D341Med (cell line): ENCODE measurements at regions not wholly inside any gene's neighbourhood (a gene's known extent, or its start where the extent isn't known, plus 50 kb on each side); places are given as distances from the start of the nearest gene placed in this dataset.
"Not testable (repeated sequence)": the region's sequence is repeated elsewhere in the genome, so short reads cannot be mapped to it uniquely, and the experiment has no call there.

Experiments
- DNase-seq: peaks from one replicate; pipeline ENCODE4 v3.0.0; 2012; ENCODE audit warnings: low spot score

DNA sequence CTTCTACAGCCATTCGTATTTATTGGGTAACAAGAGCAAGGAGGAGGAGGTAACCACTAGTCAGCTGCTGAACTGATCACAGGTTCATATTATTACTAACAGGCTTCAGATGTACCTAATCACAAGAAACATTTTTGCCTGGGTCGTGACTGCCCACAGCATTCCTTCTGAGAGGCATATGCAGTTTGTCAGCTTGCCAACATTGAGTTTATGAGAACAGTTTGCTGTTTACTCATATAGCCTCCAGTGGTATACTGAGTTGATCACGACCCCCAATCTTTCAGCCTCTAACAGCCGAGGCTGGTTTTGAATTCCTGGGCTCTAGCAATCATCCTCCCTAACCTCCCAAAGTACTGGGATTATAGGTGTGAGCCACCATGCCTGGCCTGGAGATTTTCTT is 693.6 kb downstream of the TLE1 start:
- no peak for DNase-seq

DNA sequence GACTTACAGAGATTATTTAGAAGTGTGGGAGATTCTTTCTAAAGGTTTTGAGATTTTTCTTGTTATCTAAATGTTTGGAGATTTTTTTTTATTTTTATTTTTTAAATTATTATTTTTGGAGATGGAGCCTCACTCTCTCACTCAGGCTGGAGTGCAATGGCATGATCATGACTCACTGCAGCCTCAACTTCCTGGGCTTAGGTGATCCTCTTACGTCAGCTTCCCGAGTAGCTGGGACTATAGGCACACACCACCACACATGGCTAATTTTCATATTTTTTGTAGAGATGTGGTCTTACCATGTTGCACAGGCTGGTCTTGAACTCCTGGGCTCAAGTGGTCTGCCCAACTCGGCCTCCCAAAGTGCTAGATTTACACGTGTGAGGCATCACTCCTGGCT is 694.5 kb downstream of the TLE1 start:
- DNase-seq, result no peak

DNA sequence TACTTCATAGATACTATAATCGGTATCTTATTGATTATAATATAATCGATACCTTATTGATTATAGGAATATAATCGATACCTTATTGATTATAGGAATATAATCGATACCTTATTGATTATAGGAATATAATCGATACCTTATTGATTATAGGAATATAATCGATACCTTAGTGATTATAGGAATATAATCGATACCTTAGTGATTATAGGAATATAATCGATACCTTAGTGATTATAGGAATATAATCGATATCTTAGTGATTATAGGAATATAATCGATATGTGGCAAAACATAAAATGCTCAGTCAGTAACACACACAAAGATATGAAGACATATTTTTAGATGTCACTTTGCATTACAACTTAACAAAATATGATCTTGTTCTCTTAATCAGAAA is 703.8 kb downstream of the TLE1 start:
- DNase-seq, result not testable (repeated sequence)

DNA sequence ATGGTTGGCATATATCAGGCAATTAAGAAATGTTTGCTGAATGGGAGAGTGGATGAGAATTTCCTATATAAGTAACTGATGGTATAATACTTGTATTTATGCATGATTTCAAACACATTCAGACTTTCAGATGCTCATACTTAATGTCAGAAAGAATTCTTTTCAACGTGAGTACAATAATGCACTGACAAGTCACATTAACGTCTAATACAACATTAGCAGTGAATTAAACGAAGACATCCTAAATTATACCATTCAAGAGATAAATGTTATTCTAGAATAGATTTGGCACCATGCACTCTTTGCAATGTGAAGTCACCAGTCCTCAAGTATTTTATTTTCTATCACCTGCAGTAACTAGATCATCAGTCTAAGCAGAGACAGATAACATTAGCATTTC is 712.9 kb downstream of the TLE1 start:
- no peak for DNase-seq

DNA sequence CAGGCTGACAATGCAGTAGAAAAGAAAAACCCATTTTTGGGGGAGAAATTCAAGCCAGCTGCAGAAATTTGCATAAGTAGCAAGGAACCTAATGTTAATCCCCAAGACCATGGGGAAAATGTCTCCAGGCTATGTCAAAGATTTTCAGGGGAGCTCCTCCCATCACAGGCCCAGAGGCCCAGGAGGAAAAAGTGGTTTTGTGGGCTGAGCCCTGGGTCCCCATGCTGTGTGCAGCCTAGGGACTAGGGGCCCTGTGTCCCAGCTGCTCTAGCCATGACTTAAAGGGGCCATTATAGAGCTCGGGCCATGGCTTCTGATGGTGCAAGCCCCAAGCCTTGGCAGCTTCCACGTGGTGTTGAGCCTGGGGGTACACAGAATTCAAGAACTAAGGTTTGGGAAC is 719.0 kb downstream of the TLE1 start:
- DNase-seq, result not testable (repeated sequence)

DNA sequence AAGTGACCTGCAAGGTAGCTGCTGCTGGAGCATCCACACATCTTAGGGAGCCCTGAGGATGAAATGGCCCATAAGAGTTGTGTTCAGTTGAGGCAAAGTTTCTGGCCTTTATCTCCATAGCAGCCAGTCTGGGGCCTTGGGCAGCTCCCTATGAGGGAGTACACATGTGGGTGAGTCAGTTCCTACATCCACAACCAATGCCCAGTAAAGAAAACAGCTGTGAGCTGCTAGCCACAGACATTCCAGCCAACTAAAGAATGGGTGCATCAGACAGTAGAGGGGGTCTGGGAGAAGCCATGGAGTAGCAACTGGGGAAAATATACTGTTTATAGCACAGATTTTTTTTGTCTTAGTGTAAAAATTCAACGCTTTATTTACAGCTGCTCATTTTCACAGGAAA is 720.7 kb downstream of the TLE1 start:
- DNase-seq, result no peak

DNA sequence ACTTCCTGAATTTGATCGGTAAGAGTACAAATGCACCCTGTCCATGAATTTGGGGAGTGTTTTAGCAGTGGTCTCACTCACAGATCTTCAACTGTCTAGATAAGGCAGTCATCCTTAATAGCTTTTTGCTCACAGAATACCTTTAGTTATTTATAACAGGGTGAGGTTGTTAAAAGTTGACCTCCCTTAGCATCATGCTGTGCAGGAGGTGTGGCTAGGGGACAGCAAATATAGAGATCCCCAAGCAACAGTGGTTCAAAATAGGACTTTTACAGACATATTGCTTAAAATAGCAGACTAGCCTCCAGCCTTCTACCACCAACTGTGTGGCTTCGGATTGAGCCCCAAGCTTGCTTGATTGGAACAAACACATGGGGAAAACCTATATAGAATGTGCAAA is 724.4 kb downstream of the TLE1 start:
- no peak for DNase-seq

DNA sequence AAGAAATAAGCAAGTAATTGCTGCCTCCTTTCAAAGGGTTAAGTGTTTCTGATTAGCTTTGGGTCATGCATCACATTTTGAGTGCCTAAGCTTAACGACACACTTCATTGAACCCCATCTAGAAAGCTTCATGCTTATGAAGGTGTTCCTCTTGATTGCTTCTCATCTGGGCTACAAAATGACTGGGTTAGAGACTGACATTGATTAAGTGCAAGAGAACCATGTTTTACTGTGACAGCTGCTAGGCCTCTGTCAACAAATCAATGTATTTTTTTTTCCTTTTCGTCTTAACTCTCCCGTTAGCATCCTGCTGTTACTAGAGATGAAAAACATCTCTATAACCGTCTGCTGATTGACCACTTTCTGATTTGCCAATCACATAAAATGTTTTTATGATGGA is 725.0 kb downstream of the TLE1 start:
- no peak for DNase-seq

DNA sequence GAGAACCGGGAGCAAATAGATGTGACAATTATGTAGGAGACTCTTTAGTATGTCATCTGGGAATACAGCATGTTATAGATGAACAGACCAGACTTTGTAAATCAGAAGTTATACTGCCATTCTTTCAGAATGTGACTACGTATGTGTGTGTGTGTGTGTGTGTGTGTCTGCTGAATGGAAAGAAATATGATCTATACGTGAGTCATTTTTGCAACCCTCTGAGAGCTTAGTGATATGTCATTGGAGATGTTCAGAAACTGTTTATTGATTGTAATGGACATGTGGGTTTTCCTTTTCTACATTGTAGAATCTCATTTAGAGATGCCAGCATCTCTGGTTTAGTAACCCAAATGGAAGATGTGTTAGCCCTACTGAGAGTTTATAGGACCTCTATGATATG is 731.5 kb downstream of the TLE1 start:
- no peak for DNase-seq

DNA sequence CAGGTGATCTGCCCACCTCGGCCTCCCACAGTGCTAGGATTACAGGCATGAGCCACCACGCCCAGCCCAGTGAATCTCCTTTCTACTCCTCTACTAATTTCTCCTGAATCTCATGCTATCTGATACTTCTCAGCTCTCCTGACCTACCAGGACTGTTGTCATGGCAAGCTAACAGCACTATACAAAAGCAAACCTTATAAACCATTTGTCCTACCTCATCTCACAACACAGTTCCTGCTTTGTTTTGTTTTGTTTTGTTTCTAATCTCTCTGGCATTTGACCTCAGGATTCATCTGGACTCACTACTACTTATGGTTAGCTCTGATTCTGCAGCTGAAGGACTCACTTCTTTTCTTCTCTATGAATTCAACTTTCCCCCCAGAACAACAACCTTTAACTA is 734.8 kb downstream of the TLE1 start:
- no peak for DNase-seq

DNA sequence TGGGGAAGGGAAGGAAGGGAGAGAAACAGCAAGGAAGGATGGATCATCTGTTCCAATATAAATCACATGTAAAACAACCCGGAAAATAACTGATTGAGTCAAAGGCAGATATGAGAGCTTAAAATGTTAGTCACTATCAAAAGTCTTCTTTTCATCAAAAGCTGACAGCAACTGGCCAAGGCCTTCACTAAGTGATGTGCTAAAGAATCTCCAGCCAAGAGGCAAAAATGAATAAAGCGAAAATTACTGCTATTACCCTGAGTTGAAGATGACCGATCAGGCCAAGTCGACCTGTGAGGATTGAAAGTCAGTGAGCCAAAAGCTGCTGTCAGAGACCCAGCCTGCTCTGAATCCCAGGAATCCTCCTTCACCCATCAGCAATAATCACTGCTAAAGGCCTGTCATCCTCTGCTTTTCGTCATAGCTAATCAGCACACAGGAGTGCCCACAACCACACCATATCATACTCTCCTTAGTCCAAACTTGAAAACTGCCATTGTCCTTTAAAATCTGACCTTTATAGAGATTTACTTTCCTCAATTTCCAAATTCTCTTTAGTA is 736.9 kb downstream of the TLE1 start:
- DNase-seq, result no peak

DNA sequence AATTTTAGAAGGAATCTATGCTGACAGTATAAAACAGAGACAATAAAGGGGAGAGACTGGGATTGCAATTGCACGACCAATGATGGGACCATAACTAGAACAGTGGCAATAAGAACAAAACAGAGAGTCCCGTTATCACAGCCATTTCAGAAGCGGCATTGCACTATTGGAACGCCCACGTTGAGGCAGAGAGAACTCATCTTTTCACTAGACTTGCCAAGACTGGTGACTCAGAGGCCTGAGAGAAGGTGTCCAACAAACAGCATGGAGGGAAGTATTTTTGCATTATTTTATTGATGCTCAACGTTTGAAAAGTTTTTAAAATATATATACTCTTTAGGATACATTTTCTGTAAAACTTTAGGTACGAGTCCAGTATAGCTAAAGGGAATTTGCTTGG is 737.7 kb downstream of the TLE1 start:
- DNase-seq, result no peak

DNA sequence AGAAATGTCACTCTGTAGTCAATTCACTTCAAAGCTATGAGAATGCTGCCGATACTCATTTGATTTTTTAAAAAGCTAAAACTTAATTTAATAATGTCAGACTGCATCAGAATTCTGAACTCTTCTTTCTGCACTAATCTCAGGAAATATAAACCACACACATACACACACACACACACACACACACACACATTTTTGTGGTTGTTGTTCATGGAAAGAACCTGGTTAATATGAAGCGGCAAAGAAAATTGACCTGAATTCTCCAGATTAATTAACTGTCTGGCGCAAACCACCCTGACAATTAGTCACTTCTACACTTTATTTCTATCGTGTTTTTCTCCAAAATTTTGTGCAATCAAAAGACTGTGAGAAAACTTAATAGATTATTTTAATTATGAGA is 740.5 kb downstream of the TLE1 start:
- no peak for DNase-seq

DNA sequence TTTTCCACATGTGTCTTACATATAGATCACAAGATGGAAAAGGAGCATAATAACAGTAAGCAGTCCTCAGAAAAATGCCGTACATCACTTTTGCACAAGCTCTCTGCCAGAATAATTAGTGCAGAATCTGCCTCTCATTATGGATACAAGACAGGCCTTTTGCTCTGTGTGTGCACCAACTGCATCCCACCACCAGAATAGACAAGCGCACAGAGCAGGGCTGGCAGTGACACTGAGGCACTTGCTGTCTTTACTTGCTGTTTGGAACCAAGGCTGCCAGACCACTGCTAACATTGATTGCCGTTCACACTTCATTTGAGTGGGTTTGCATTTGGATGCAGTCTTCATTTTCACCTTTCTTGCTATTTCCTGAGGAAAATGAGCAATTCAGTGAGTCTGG is 741.3 kb downstream of the TLE1 start:
- DNase-seq, result no peak

DNA sequence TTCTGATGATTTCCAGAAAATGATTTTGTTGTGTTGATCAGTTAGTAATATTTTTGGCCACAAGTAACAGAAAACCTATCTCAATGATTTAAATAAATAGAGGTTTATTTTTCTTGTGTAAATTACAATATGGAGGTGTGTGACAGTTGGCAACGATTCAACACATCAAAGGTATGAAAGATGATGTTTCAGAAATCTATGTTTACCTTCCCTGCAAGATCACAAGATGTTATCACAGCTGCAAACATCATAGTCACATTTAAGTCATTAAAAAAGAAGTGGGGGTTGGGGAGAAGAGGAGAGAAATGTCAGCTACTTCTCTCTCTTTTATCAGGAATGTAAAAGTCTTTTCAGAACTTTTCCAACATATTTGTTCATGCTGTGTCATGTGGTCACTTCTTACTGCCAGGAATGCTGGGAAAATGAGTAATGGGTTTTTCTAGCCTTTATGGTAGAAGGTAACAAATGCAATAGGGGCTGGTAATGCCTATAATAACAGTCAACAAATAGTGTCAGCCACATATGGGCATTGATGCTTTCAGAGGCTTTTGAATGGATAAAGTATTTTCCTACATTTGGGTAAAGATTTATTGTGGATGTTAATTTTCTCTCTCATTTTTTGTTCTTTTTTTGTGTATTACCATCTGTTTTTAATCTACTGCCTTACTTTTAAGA is 742.7 kb downstream of the TLE1 start:
- no peak for DNase-seq

DNA sequence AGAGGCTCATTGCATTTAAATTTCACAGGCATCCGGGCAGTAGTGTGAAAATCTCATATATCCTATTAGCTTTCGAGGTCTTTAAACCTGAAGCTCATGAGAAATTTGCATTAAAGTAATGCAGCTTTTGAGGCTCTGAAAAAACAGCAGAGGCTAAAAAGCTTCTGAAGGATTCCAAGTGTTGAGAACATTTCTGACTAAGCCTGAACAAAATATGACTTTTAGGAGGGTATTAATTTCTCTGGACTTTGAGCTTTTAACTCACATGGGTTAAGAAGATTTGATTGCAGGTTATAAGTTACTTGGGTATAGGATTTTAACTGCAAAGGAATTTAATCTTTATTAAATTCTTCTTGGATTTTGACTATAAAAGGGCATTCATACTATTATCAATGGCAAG is 743.9 kb downstream of the TLE1 start:
- no peak for DNase-seq

DNA sequence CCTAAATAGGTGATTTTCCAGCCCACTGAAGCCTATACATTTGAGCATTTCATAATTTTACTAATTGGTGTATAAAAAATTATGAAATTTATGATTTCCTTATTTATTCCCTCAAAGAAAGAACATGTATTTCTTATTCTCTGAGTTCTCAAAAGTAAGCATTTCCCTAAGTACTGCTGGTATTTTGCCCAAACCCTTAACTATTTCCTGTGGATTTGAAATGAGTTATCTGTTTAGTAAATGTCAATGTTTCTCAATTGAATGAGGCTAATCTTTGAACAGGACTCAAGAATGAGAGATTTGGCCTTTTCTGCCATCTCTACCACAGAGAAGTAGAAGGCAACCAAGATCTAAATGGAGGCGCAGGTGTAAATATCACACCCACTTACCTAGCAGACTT is 751.7 kb downstream of the TLE1 start:
- DNase-seq, result no peak

DNA sequence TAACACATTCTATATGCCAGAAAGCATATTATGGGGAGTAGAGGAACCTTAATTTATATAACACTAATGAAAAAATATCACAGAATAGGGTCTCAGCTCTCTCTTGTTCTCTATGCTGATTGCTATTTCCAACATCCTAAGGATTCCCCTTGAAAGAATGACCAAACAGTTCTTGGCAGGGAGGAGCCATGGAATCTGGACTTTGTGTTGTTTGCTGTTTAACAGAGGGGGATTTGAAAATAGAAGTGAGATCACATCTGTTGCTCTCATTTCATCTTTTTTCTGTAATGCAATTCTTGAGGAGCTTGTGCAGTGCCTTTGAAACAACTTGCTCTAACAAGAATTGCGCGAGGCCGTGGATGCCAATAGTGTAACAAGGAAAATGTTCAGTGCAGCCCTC is 755.3 kb downstream of the TLE1 start:
- DNase-seq, result no peak

DNA sequence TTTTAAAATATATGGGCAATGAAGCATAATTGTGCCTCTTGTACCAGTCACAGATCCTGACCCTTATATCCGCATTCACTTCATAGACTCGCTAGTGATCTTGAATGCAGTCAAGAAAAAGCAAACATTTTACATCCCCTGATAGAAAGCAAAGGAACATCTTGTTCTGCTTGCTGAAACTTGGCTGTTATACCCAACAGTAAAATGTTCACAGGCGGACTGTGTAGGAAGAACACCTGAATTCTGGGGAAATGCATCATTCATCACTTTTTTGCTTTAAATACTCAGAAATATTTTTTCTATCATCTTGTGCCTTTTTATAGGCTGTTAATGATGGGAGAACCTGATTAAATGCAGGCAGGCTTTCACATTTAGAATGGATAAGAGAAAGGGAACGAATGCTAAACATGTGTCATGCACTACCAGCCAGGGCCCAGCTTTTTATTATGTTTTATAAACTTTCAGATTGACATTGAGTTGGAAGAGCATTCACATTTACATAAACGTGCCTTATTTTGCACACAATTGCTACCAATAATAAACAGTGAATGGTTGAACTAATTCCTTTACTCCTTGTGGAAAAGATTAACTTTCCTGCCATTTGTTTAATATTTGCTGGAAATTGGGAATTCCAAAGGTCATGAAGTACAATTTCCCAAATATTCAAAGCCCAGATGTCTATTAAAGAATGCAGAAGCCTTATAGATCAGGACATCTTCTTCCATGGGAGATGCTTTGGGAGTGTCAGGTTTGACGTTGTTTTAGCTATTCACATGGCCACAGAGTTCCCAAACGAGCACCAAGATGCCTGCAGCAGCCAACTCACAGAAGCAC is 756.2 kb downstream of the TLE1 start:
- DNase-seq, result no peak

DNA sequence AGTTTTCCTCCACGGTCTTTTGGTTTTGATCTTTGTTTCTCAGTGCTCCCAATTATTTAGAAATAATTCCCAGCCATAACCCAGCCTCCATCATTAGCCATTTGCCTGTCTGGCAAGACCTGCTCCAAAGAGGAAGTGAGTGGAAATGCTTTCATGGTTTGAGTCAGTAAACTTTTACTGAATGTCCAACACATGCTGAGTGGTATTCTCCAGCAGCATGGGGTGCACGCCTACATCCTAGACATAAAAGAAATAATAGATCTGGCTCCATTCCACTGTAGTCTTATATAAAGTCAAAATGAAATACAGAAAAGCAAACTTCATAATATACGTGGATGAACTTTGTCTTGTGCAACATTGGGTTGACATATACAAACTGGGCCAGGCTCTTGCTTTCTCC is 757.2 kb downstream of the TLE1 start:
- DNase-seq, result no peak

DNA sequence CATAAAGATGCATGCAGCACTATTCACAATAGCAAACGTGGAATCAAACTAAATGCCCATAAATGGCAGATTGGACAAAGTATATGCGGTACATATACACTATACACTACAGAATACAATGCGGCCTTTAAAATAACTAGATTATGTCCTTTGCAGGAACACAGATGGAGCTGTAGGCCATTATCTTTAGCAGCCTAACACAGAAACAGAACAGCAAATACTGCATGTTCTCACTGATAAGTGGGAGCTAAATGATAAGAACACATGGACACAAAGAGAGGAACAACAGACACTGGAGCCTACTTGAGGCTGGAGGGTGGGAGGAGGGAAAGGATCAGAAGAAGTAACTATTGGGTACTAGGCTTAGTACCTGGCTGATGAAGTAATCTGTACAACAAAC is 758.2 kb downstream of the TLE1 start:
- no peak for DNase-seq

DNA sequence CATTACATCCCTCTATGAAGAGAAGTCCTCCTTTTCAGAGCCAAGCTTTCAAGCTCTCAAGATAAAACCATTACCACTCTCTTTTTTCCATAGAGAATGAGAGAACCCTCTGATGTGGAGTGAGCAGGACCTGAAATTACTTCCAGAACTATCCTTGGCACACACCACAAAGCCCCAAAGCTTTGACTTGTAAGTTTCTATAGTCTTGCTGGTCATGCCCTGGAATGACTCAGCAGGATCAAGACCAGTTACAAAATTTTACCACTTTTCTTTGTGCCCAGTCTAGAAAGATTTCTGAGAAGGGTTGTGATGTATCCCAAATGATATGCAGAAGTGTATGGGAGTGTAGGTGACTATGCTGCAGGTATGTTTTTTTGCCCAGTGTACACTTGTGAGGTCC is 760.6 kb downstream of the TLE1 start:
- no peak for DNase-seq

DNA sequence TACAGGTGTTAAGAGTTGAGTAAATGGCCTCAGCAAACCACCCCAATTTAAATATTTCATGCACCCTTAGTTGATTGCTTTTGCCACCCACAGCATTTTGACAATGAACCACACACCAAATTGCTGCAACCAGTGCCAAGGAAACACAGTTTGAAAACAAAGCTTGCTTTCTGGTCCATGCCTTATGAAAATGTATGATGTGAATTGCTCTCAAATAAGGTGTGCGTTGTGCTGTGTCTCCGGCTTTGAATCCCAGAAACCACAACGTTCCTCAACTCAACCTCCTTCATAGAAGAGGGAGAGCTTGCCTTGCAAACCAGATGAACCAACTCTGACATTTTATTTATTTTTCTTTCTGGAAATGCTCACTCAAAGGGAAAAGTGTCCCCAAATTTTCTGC is 762.7 kb downstream of the TLE1 start:
- no peak for DNase-seq

DNA sequence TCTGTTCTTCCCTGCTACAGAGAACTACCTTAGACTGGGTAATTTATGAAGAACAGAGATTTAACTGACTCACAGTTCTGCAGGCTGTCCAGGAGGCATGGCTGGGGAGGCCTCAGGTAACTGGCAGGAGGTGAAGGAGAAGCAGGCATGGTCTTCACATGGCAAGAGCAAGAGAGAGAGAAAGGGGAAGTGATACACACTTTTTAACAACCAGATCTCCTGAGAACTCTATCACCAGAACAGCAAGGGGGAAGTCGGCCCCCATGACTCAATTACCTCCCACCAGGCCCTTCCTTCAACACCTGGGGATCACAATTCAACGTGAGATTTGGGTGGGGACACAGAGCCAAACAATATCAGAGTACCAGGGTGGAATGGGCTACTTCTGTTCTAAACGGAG is 766.8 kb downstream of the TLE1 start:
- no peak for DNase-seq
